H9 (cell line): ENCODE measurements at regions not wholly inside any gene's neighbourhood (a gene's known extent, or its start where the extent isn't known, plus 50 kb on each side); places are given as distances from the start of the nearest gene placed in this dataset.

Experiments used
- DNase-seq: peaks from one replicate; pipeline ENCODE4 v3.0.0-alpha.2; 2017
- H2AFZ ChIP-seq: one replicate; pipeline ENCODE4 v1.6.1; 2013; ENCODE audit warnings: mild to moderate bottlenecking, low read length, control low read depth, moderate library complexity
- H2AK5ac ChIP-seq: 2 replicates; pipeline ENCODE4 v1.6.1; 2013; ENCODE audit warnings: low read length, control low read depth, mixed read lengths; ENCODE audit not compliant: insufficient read length
- H2BK120ac ChIP-seq: one replicate; pipeline ENCODE4 v1.6.1; 2013; ENCODE audit warnings: low read depth, mild to moderate bottlenecking, low read length, control low read depth, inconsistent platforms; ENCODE audit not compliant: poor library complexity, severe bottlenecking
- H2BK12ac ChIP-seq: 2 replicates; pipeline ENCODE4 v1.6.1; 2013; ENCODE audit warnings: low read length, control low read depth, mixed read lengths, low read depth; ENCODE audit not compliant: insufficient read length
- H2BK15ac ChIP-seq: 2 replicates; pipeline ENCODE4 v1.6.1; 2013; ENCODE audit warnings: low read depth, low read length, control low read depth
- H2BK20ac ChIP-seq: one replicate; pipeline ENCODE4 v1.6.1; 2013; ENCODE audit warnings: low read depth, mild to moderate bottlenecking, low read length, control low read depth, inconsistent platforms; ENCODE audit not compliant: poor library complexity, severe bottlenecking
- H2BK5ac ChIP-seq: 2 replicates; pipeline ENCODE4 v1.6.1; 2013; ENCODE audit warnings: low read length, control low read depth, mixed read lengths; ENCODE audit not compliant: insufficient read length
- H3K14ac ChIP-seq: 2 replicates; pipeline ENCODE4 v1.6.1; 2013; ENCODE audit warnings: low read length, control low read depth; ENCODE audit not compliant: insufficient read depth
- H3K18ac ChIP-seq: 2 replicates; pipeline ENCODE4 v1.6.1; 2013; ENCODE audit warnings: low read depth, mild to moderate bottlenecking, mixed read lengths, low read length, control low read depth; ENCODE audit not compliant: insufficient read length
- H3K23ac ChIP-seq: 2 replicates; pipeline ENCODE4 v1.6.1; 2013; ENCODE audit warnings: low read length, control low read depth, mixed read lengths, low read depth; ENCODE audit not compliant: insufficient read length
- H3K23me2 ChIP-seq: 2 replicates; pipeline ENCODE4 v1.6.1; 2013; ENCODE audit warnings: low read depth, mild to moderate bottlenecking, mixed read lengths, low read length, control low read depth; ENCODE audit not compliant: insufficient read length, poor library complexity, severe bottlenecking
- H3K27ac ChIP-seq: 2 replicates; pipeline ENCODE4 v1.5.1; 2013; ENCODE audit warnings: low read length, control low read depth, mixed read lengths, low read depth; ENCODE audit not compliant: insufficient read length
- H3K27me3 ChIP-seq: 2 replicates; pipeline ENCODE4 v1.6.1; 2013; ENCODE audit warnings: low read length, control low read depth, inconsistent platforms; ENCODE audit not compliant: insufficient read depth
- H3K4ac ChIP-seq: 2 replicates; pipeline ENCODE4 v1.6.1; 2013; ENCODE audit warnings: low read depth, mild to moderate bottlenecking, control low read depth, inconsistent platforms, low read length, moderate library complexity
- H3K4me1 ChIP-seq: 2 replicates; pipeline ENCODE4 v1.6.1; 2013; ENCODE audit warnings: low read length, control low read depth, inconsistent platforms; ENCODE audit not compliant: insufficient read depth
- H3K4me2 ChIP-seq: 2 replicates; pipeline ENCODE4 v1.6.1; 2013; ENCODE audit warnings: low read length, control low read depth, mixed read lengths; ENCODE audit not compliant: insufficient read length, insufficient read depth
- H3K56ac ChIP-seq: 2 replicates; pipeline ENCODE4 v1.6.1; 2013; ENCODE audit warnings: low read depth, mild to moderate bottlenecking, mixed read lengths, low read length, control low read depth; ENCODE audit not compliant: insufficient read length
- H3K79me1 ChIP-seq: 2 replicates; pipeline ENCODE4 v1.6.1; 2013; ENCODE audit warnings: low read depth, mild to moderate bottlenecking, moderate library complexity, low read length, control low read depth, inconsistent platforms; ENCODE audit not compliant: insufficient read depth, poor library complexity, severe bottlenecking
- H3K79me2 ChIP-seq: 2 replicates; pipeline ENCODE4 v1.6.1; 2013; ENCODE audit warnings: low read length, control low read depth, inconsistent platforms; ENCODE audit not compliant: insufficient read depth
- H3K9ac ChIP-seq: 2 replicates; pipeline ENCODE4 v1.6.1; 2013; ENCODE audit warnings: low read length, control low read depth, mixed read lengths; ENCODE audit not compliant: insufficient read length; ENCODE audit errors: extremely low read depth
- H3K9me3 ChIP-seq: one replicate; pipeline ENCODE4 v1.6.1; 2013; ENCODE audit warnings: low read depth, low read length, inconsistent platforms; ENCODE audit not compliant: control insufficient read depth
- H3T11ph ChIP-seq: one replicate; pipeline ENCODE4 v1.6.1; 2013; ENCODE audit warnings: mild to moderate bottlenecking, low read length, control low read depth, inconsistent platforms
- H4K20me1 ChIP-seq: one replicate; pipeline ENCODE4 v1.6.1; 2013; ENCODE audit not compliant: control insufficient read depth, insufficient read length, insufficient read depth
- H4K5ac ChIP-seq: 2 replicates; pipeline ENCODE4 v1.6.1; 2013; ENCODE audit warnings: low read depth, mild to moderate bottlenecking, mixed read lengths, low read length, control low read depth; ENCODE audit not compliant: insufficient read length
- H4K8ac ChIP-seq: replicated peaks from 2 replicates; pipeline ENCODE4 v1.6.1; 2013; ENCODE audit warnings: low read length, control low read depth, mixed read lengths, low read depth; ENCODE audit not compliant: insufficient read length
- H4K91ac ChIP-seq: 2 replicates; pipeline ENCODE4 v1.6.1; 2013; ENCODE audit warnings: low read depth, mild to moderate bottlenecking, moderate library complexity, mixed read lengths, low read length, control low read depth; ENCODE audit not compliant: insufficient read length
- H3K27ac Mint-ChIP-seq, 3 experiments: 2 replicates in 2 of 3; 3 replicates in 1 of 3; pipeline ENCODE4 v1.8.0; 2020 to 2021; ENCODE audit warnings: mixed read lengths in 3 of 3, mild to moderate bottlenecking in 1 of 3, moderate library complexity in 1 of 3
- H3K27me3 Mint-ChIP-seq: 2 replicates; pipeline ENCODE4 v1.8.0; 2021; ENCODE audit warnings: low read depth, mild to moderate bottlenecking, moderate library complexity, mixed read lengths
- H3K36me3 Mint-ChIP-seq, 3 experiments: 2 replicates in 2 of 3; 3 replicates in 1 of 3; pipeline ENCODE4 v1.8.0; 2020 to 2021; ENCODE audit warnings: low read depth in 3 of 3, mixed read lengths in 3 of 3; ENCODE audit not compliant: insufficient read depth in 1 of 3
- H3K4me1 Mint-ChIP-seq, 2 experiments: 2 replicates each; pipeline ENCODE4 v1.8.0; 2020; ENCODE audit warnings: mixed read lengths in 2 of 2
- H3K4me3 Mint-ChIP-seq, 2 experiments: 2 replicates in 1 of 2; 3 replicates in 1 of 2; pipeline ENCODE4 v1.8.0; 2020 to 2021; ENCODE audit warnings: mild to moderate bottlenecking in 2 of 2, mixed read lengths in 2 of 2, moderate library complexity in 1 of 2
- H3K9me3 Mint-ChIP-seq, 2 experiments: 2 replicates in 1 of 2; 3 replicates in 1 of 2; pipeline ENCODE4 v1.8.0; 2020; ENCODE audit warnings: mild to moderate bottlenecking in 2 of 2, mixed read lengths in 2 of 2, moderate library complexity in 1 of 2
- CTCF ChIP-seq: fragments of 200-600 bp; sonication (generic); conservative IDR thresholded peaks from 3 replicates; pipeline ENCODE4 v1.8.0; 2021; ENCODE audit warnings: antibody characterized with exemption, mild to moderate bottlenecking
- WGBS: extraction: QIAGEN DNeasy Blood & Tissue Kit; methylation state at CpG from one replicate; pipeline ENCODE4 v1.1.7; 2013; ENCODE audit warnings: missing lambda C conversion rate, low lambda C conversion rate, mixed read lengths; ENCODE audit not compliant: insufficient read length; ENCODE audit errors: extremely low coverage; 5-methylcytosine and 5-hydroxymethylcytosine counted together

GRCh38 chr5:103410172-103410571 is 151.6 kb downstream of the MACIR start:
- Histone ChIP-seq H3K23me2 (no peaks in the 10 kb centered on the region), H3K79me2 (no peaks in the 10 kb centered on the region), H2AK5ac (no peak overlapping the region), H4K91ac (no peak overlapping the region), H3K23ac (no peak overlapping the region), H2AFZ (no peak overlapping the region), H2BK12ac (no peak overlapping the region), H3K9ac (no peak overlapping the region), H2BK20ac (no peak overlapping the region), H3K18ac (no peak overlapping the region), H3K27ac (no peak overlapping the region), H3K4me1 (no peaks in the 10 kb centered on the region), H2BK120ac (no peak overlapping the region), H3K79me1 (no peaks in the 10 kb centered on the region), H3K9me3 (no peaks in the 10 kb centered on the region), H3K14ac (no peak overlapping the region), H3K56ac (no peak overlapping the region), H4K20me1 (no peaks in the 10 kb centered on the region), H3K4ac (no peak overlapping the region), H3K27me3 (no peaks in the 10 kb centered on the region), H4K8ac (no peak overlapping the region), H2BK5ac (no peak overlapping the region), H3T11ph (no peak overlapping the region), H2BK15ac (no peak overlapping the region), H4K5ac (no peak overlapping the region), H3K4me2 (no peak overlapping the region)
- H3K27me3 Mint-ChIP-seq, result no peaks in the 10 kb centered on the region
- no peak for DNase-seq
- no peak overlapping the region for H3K4me3 Mint-ChIP-seq
- WGBS, result no CpG with 5 or more reads among the region's 2 CpGs
- TF ChIP-seq CTCF, result no peak
- H3K36me3 Mint-ChIP-seq, result no peaks in the 10 kb centered on the region
- no peaks in the 10 kb centered on the region for H3K9me3 Mint-ChIP-seq
- H3K27ac Mint-ChIP-seq, result no peak overlapping the region
- no peaks in the 10 kb centered on the region for H3K4me1 Mint-ChIP-seq
